Upper lobe of left lung (tissue), 4 donors: ENCODE measurements at regions not wholly inside any gene's neighbourhood (a gene's known extent, or its start where the extent isn't known, plus 50 kb on each side); places are given as distances from the start of the nearest gene placed in this dataset.

Experiments used
- CTCF ChIP-seq, 6 experiments: fragments of 450-650 bp in 4 of 6; fragments of 200-600 bp in 2 of 6; sonication (generic) in 2 of 6; IDR thresholded peaks; one replicate each; pipeline ENCODE4 v1.5.1; 2016 to 2019; ENCODE audit warnings: antibody characterized with exemption in 6 of 6
- EP300 ChIP-seq, 4 donors: sonication (generic); formaldehyde crosslinking; IDR thresholded peaks; one replicate each; pipeline ENCODE4 v1.5.1; 2017; ENCODE audit warnings: antibody characterized with exemption in 4 of 4, control low read depth in 2 of 4
- POLR2A ChIP-seq, 4 donors: fragments of 450-650 bp; IDR thresholded peaks; one replicate each; pipeline ENCODE4 v1.5.1; 2016 to 2017; ENCODE audit warnings: antibody characterized with exemption in 4 of 4, mild to moderate bottlenecking in 2 of 4

GRCh38 chr10:129191797-129192196 is 275.2 kb upstream of the MGMT start:
- no peak for TF ChIP-seq CTCF (IDR thresholded peaks at IDR 0.05)
- TF ChIP-seq EP300 (IDR thresholded peaks at IDR 0.05): no peak
- TF ChIP-seq POLR2A (IDR thresholded peaks at IDR 0.05): no peak
